Prostate gland (tissue), 2 donors: ENCODE measurements at regions not wholly inside any gene's neighbourhood (a gene's known extent, or its start where the extent isn't known, plus 50 kb on each side); places are given as distances from the start of the nearest gene placed in this dataset.

Experiments
- DNase-seq: peaks from one replicate; pipeline ENCODE4 v3.0.0-alpha.2; 2019; ENCODE audit warnings: low spot score
- H3K27ac ChIP-seq, 2 donors: fragments of 200-600 bp; sonication (generic); 2 replicates each; pipeline ENCODE4 v1.5.1; 2017 to 2019
- H3K27me3 ChIP-seq: fragments of 200-600 bp; sonication (generic); replicated peaks from 2 replicates; pipeline ENCODE4 v1.5.1; 2019; ENCODE audit not compliant: insufficient read depth
- H3K36me3 ChIP-seq, 2 donors: fragments of 200-600 bp; sonication (generic); 1 replicate in 1 of 2; 2 replicates in 1 of 2; pipeline versions ENCODE4 v1.5.1 to v1.8.1; 2017 to 2019
- H3K4me1 ChIP-seq: fragments of 200-600 bp; sonication (generic); replicated peaks from 2 replicates; pipeline ENCODE4 v1.5.1; 2019
- H3K4me3 ChIP-seq, 2 donors: fragments of 200-600 bp; sonication (generic); 2 replicates each; pipeline ENCODE4 v1.5.1; 2017 to 2019
- H3K9me3 ChIP-seq: fragments of 200-600 bp; sonication (generic); 2 replicates; pipeline ENCODE4 v1.5.1; 2017
- POLR2A ChIP-seq: fragments of 450-650 bp; IDR thresholded peaks from one replicate; pipeline ENCODE4 v1.6.1; 2016; ENCODE audit warnings: antibody characterized with exemption, mild to moderate bottlenecking
- POLR2AphosphoS5 ChIP-seq: sonication (generic); formaldehyde crosslinking; IDR thresholded peaks from one replicate; pipeline ENCODE4 v1.6.1; 2017; ENCODE audit warnings: antibody characterized with exemption
- WGBS: methylation state at CpG from one replicate; pipeline ENCODE4 v1.1.5; 2018; 5-methylcytosine and 5-hydroxymethylcytosine counted together
- intact Hi-C: fragments of 100-400 bp; cut with DNase I; formaldehyde crosslinking; loops from one replicate; pipeline ENCODE4 v1.14.2; 2022
- TF ChIP-seq, protein P1 (sequence below), 4 experiments: fragments of 200-600 bp in 2 of 4; fragments of 450-650 bp in 2 of 4; sonication (generic) in 2 of 4; IDR thresholded peaks; 1 replicate in 3 of 4; 2 replicates in 1 of 4; pipeline ENCODE4 v1.5.1; 2016 to 2019; ENCODE audit warnings: antibody characterized with exemption in 4 of 4, mild to moderate bottlenecking in 2 of 4, moderate library complexity in 2 of 4

DNA sequence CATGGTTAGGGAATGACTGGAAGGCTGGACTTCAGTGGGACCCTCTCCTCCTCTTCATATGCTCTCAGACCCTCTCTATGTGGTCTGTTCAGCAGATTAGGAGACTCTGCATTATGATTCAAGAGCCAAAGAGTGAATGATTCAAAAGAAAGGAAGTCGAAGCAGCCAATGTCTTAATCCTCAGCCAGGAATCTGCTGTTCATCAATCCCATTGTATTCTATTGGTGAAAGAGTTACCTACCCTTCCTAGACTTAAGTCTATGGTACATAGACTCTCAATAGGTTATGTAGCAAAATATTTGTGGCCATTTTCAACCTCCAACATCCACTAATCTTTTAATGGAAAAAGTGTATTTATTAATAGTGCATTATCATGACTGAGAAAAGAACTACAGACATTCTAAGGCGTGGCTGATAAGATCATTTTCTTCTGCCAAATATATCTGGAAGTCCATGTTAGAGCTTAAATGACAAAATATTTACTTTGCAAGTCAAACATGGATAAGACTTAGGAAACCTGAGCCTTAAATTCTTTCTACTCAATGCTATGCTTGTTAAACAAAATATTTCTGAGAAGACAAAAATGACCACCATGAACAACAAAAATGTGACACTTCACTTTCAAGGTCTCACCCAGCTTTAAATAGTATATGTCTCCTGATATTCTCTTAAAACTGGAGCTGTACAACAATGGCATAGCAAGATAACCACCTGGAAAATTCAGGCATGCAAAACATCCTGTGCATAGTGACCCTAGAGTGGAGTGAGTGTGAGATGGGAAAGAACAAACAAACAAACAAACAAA, 1100.6 kb downstream of the GALC start:
- Histone ChIP-seq H3K4me1 (no peaks in the 10 kb centered on the region), H3K4me3 (no peak overlapping the region), H3K9me3 (no peaks in the 10 kb centered on the region), H3K36me3 (no peaks in the 10 kb centered on the region), H3K27me3 (no peaks in the 10 kb centered on the region), H3K27ac (no peak overlapping the region)
- no peak for DNase-seq
- WGBS = 37% methylated on average over 2 of the region's 2 CpGs
- TF ChIP-seq POLR2A = no peak
- TF ChIP-seq, protein P1, sequence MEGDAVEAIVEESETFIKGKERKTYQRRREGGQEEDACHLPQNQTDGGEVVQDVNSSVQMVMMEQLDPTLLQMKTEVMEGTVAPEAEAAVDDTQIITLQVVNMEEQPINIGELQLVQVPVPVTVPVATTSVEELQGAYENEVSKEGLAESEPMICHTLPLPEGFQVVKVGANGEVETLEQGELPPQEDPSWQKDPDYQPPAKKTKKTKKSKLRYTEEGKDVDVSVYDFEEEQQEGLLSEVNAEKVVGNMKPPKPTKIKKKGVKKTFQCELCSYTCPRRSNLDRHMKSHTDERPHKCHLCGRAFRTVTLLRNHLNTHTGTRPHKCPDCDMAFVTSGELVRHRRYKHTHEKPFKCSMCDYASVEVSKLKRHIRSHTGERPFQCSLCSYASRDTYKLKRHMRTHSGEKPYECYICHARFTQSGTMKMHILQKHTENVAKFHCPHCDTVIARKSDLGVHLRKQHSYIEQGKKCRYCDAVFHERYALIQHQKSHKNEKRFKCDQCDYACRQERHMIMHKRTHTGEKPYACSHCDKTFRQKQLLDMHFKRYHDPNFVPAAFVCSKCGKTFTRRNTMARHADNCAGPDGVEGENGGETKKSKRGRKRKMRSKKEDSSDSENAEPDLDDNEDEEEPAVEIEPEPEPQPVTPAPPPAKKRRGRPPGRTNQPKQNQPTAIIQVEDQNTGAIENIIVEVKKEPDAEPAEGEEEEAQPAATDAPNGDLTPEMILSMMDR (IDR thresholded peaks at IDR 0.05) = no peak
- TF ChIP-seq POLR2AphosphoS5 = no peak
- intact Hi-C loops = no loop called here

DNA sequence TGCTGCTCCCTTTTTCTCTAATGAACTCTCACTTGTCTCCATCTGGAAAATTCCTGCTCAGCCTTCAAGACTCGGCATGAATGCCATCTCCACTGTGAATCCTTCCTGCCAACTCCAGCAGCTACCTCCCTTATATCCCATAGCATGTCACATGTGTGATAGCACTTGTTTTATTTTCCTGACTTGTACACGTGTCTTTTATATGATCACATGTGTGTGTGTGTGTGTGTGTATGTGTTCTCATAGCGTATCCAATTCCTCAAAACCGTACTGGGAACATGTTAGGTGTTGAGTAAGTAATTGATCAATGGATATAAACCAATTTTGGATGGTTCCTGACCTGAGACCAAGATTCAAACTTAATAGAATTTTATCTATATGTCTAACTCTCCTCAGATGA, 1107.7 kb downstream of the GALC start:
- Histone ChIP-seq H3K27ac (no peak overlapping the region), H3K27me3 (no peaks in the 10 kb centered on the region), H3K36me3 (no peaks in the 10 kb centered on the region), H3K4me3 (no peak overlapping the region), H3K4me1 (no peaks in the 10 kb centered on the region), H3K9me3 (no peaks in the 10 kb centered on the region)
- DNase-seq = no peak
- TF ChIP-seq POLR2A (no peak), POLR2AphosphoS5 (no peak)
- TF ChIP-seq, protein P1 (IDR thresholded peaks at IDR 0.05) = no peak
- intact Hi-C loops = no loop called here
- WGBS = 85% methylated on average over 4 of the region's 4 CpGs

DNA sequence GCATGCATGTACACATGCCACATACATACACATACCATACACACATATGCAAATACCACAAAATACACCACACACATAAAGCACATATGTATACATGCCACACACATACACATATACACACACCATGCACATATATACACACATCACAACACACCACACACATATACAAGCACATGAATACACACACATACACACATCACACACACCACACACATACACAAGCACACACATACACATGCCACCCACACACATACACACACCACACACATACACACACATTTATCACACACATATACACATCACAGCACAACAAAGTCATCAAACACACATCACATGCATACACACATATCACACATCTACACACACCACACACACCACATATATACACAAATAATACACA, 1108.5 kb downstream of the GALC start:
- intact Hi-C loops = no loop called here
- H3K4me1 ChIP-seq = no peaks in the 10 kb centered on the region

DNA sequence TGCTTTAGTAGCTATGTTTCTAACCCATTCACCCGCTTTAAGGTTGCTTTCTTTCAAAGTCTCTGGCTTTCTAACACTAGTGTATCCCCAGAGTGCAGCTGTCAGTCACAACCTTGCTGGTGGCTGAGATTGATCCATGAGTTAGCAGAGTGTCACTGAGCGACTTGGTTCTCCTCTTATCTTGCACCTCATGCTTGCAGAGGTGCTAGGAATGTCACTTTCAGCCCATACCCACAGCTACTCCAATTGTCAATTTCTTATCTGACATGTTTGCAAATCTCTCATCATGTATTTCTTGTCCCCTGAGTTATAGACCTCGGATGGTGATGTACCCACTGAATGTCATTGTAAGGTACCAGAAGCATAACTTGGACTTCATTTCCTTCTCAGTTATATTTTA, 1110.2 kb downstream of the GALC start:
- Histone ChIP-seq H3K4me3 (no peak overlapping the region), H3K27ac (no peak overlapping the region), H3K27me3 (no peaks in the 10 kb centered on the region), H3K4me1 (no peaks in the 10 kb centered on the region), H3K36me3 (no peaks in the 10 kb centered on the region), H3K9me3 (no peaks in the 10 kb centered on the region)
- DNase-seq = no peak
- 51% methylated on average over 3 of the region's 3 CpGs for WGBS
- intact Hi-C loops = no loop called here
- no peak for TF ChIP-seq POLR2AphosphoS5
- TF ChIP-seq POLR2A = no peak
- TF ChIP-seq, protein P1 (IDR thresholded peaks at IDR 0.05) = no peak

More for the DNA sequence above, 1108.5 kb downstream of the GALC start:
- no peak for TF ChIP-seq POLR2A
- no peak overlapping the region for H3K27ac ChIP-seq
- H3K27me3 ChIP-seq = no peaks in the 10 kb centered on the region
- no peaks in the 10 kb centered on the region for H3K36me3 ChIP-seq
- no peak overlapping the region for H3K4me3 ChIP-seq
- no peak for DNase-seq
- no peaks in the 10 kb centered on the region for H3K9me3 ChIP-seq

DNA sequence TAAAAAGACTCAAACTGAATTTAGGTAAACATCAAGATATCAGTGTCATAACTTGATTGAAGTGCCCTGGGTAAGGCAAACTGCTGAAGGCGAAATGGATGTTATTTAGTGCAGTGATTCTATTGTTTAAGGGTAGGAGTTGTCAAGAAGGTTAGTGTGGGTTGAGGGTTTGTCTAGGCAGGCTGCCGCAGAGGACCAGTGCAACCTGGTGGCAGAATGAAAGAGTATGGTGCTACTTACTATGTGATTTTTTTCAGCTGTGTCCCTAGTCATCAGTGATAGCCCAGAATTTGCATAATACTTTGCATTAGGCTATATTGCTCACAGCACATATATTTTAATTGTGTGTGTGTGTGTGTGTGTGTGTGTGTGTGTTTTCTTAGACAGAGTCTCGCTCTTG, 1127.0 kb downstream of the GALC start:
- TF ChIP-seq, protein P1 (IDR thresholded peaks at IDR 0.05) = no peak
- TF ChIP-seq POLR2A (no peak), POLR2AphosphoS5 (no peak)
- H3K27ac ChIP-seq = no peak overlapping the region
- intact Hi-C loops = no loop called here
- no peaks in the 10 kb centered on the region for H3K9me3 ChIP-seq
- 94% methylated on average over 3 of the region's 3 CpGs for whole genome bisulfite sequencing
- no peaks in the 10 kb centered on the region for H3K4me1 ChIP-seq
- no peak overlapping the region for H3K4me3 ChIP-seq
- DNase-seq = no peak
- H3K27me3 ChIP-seq = no peaks in the 10 kb centered on the region
- H3K36me3 ChIP-seq = no peaks in the 10 kb centered on the region
